ENCODE measurements at regions not wholly inside any gene's neighbourhood (a gene's known extent, or its start where the extent isn't known, plus 50 kb on each side); places are given as distances from the start of the nearest gene placed in this dataset.
A peak's percentile ranks its signal among the peaks of the same experiment; 100 is the strongest.

DNA sequence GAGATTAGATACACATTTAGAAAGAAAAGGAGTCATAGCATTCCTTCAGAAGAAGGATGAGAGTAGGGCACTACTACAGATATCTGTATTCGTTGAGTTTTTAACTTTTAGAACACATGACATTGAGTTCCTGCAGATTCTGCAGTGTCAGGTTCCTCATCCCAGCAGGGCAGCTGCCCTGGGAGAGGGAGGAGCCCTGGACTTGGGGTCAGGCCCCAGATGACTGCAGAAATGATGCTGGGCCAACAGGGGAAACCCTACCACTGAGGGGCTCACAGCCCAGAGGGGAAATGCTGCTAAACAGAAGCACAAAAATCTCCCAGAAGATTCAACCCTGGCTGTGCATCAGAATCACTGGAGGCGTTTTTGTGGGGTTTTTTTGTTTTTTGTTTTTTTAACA lies 68.9 kb upstream of the TAF1L start:
- H3K4me3 ChIP-seq (ENCODE audit: low read length): no peak overlapping the region
- no peak overlapping the region for H3K27ac ChIP-seq (ENCODE audit: low read depth, low read length)
- Mint-ChIP-seq H3K4me1 (peaks cover 8% of the 10 kb centered on the region), H3K36me3 (ENCODE audit: low read depth) (no peaks in the 10 kb centered on the region), H3K4me3 (no peak overlapping the region), H3K27ac (no peak overlapping the region), H3K9me3 (no peaks in the 10 kb centered on the region), H3K27me3 (ENCODE audit: insufficient read depth) (peaks cover 23% of the 10 kb centered on the region)
- no peak overlapping the region for H3K9ac ChIP-seq (ENCODE audit: extremely low read depth, low read length, poor library complexity, severe bottlenecking)
- no peaks in the 10 kb centered on the region for H3K9me3 ChIP-seq (ENCODE audit: control insufficient read depth, low read length)
- TF ChIP-seq, protein P1, sequence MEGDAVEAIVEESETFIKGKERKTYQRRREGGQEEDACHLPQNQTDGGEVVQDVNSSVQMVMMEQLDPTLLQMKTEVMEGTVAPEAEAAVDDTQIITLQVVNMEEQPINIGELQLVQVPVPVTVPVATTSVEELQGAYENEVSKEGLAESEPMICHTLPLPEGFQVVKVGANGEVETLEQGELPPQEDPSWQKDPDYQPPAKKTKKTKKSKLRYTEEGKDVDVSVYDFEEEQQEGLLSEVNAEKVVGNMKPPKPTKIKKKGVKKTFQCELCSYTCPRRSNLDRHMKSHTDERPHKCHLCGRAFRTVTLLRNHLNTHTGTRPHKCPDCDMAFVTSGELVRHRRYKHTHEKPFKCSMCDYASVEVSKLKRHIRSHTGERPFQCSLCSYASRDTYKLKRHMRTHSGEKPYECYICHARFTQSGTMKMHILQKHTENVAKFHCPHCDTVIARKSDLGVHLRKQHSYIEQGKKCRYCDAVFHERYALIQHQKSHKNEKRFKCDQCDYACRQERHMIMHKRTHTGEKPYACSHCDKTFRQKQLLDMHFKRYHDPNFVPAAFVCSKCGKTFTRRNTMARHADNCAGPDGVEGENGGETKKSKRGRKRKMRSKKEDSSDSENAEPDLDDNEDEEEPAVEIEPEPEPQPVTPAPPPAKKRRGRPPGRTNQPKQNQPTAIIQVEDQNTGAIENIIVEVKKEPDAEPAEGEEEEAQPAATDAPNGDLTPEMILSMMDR (conservative IDR thresholded peaks at IDR 0.05): no peak
- no peaks in the 10 kb centered on the region for H3K36me3 ChIP-seq (ENCODE audit: control insufficient read depth, insufficient read depth, low read length)
- DNase-seq: no peak
- no peaks in the 10 kb centered on the region for H3K27me3 ChIP-seq (ENCODE audit: control insufficient read depth, insufficient read depth, low read length, poor library complexity, severe bottlenecking)
- WGBS, 2 experiments (ENCODE audit: insufficient coverage in 1 of 2, insufficient read length in 1 of 2): 83 to 100% methylated on average over 1 to 2 of the region's 2 CpGs
- peaks cover 4% of the 10 kb centered on the region for H3K4me1 ChIP-seq (ENCODE audit: control insufficient read depth, insufficient read depth, low read length)

GRCh38 chr9:32705059-32705458 lies 69.6 kb upstream of the TAF1L start:
- Mint-ChIP-seq H3K27ac (no peak overlapping the region), H3K9me3 (peaks cover 7% of the 10 kb centered on the region), H3K4me1 (peaks cover 8% of the 10 kb centered on the region), H3K36me3 (ENCODE audit: low read depth) (no peaks in the 10 kb centered on the region), H3K4me3 (no peak overlapping the region), H3K27me3 (ENCODE audit: insufficient read depth) (peaks cover 19% of the 10 kb centered on the region)
- TF ChIP-seq, protein P1 (conservative IDR thresholded peaks at IDR 0.05): no peak
- H3K4me1 ChIP-seq (ENCODE audit: control insufficient read depth, insufficient read depth, low read length): peaks cover 4% of the 10 kb centered on the region
- DNase-seq: no peak
- no peak overlapping the region for H3K9ac ChIP-seq (ENCODE audit: extremely low read depth, low read length, poor library complexity, severe bottlenecking)
- H3K4me3 ChIP-seq (ENCODE audit: low read length): no peak overlapping the region
- 89 to 100% methylated on average over 1 to 5 of the region's 5 CpGs for WGBS, 2 experiments (ENCODE audit: insufficient coverage in 1 of 2, insufficient read length in 1 of 2)
- no peaks in the 10 kb centered on the region for H3K27me3 ChIP-seq (ENCODE audit: control insufficient read depth, insufficient read depth, low read length, poor library complexity, severe bottlenecking)
- no peaks in the 10 kb centered on the region for H3K9me3 ChIP-seq (ENCODE audit: control insufficient read depth, low read length)
- no peaks in the 10 kb centered on the region for H3K36me3 ChIP-seq (ENCODE audit: control insufficient read depth, insufficient read depth, low read length)
- H3K27ac ChIP-seq (ENCODE audit: low read depth, low read length): no peak overlapping the region

DNA sequence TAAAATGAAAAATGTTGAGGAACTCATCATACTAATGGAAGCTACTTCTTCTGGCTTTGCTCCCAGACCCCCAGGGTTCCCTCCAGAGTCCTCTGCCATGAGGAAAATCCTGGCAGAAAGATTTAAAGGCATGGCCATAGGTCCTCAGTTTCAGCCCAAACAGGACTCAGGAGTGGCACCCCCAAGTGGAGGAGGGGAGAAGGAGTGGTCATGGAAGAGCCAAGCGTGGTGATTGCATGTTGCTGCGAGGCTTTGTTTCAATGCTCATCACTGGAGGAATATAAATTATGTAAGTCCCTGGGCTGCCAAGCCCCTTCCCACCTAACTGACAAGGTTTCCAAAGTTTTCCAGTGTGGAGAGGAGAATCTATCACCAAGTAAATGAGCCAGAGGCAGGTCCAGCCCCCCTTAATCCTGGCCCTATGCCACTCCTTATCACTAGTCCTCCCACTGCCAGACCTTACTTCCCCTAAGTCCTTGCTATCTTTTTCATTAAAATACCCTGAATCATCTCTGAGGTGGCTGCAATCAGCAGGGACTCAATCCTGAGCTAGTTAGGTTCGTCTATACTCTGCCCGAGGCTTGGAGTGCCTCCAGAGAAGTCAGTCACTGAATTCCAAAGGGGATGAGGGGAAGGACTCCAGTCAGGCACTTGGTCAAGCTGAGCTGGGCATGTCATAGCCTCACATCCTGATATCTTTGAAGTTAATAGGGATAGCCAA lies 70.7 kb upstream of the TAF1L start:
- Mint-ChIP-seq H3K4me3 (no peak overlapping the region), H3K9me3 (peaks cover 11% of the 10 kb centered on the region), H3K36me3 (ENCODE audit: low read depth) (no peaks in the 10 kb centered on the region), H3K27me3 (ENCODE audit: insufficient read depth) (peaks cover 12% of the 10 kb centered on the region), H3K4me1 (peaks cover 8% of the 10 kb centered on the region), H3K27ac (no peak overlapping the region)
- 75 to 100% methylated on average over 1 to 4 of the region's 4 CpGs for WGBS, 2 experiments (ENCODE audit: insufficient coverage in 1 of 2, insufficient read length in 1 of 2)
- no peaks in the 10 kb centered on the region for H3K9me3 ChIP-seq (ENCODE audit: control insufficient read depth, low read length)
- no peak overlapping the region for H3K4me3 ChIP-seq (ENCODE audit: low read length)
- H3K36me3 ChIP-seq (ENCODE audit: control insufficient read depth, insufficient read depth, low read length): no peaks in the 10 kb centered on the region
- TF ChIP-seq, protein P1 (conservative IDR thresholded peaks at IDR 0.05): peak; percentile 44
- H3K4me1 ChIP-seq (ENCODE audit: control insufficient read depth, insufficient read depth, low read length): peaks cover 4% of the 10 kb centered on the region
- no peak overlapping the region for H3K27ac ChIP-seq (ENCODE audit: low read depth, low read length)
- no peak overlapping the region for H3K9ac ChIP-seq (ENCODE audit: extremely low read depth, low read length, poor library complexity, severe bottlenecking)
- DNase-seq: peak; percentile 66
- no peaks in the 10 kb centered on the region for H3K27me3 ChIP-seq (ENCODE audit: control insufficient read depth, insufficient read depth, low read length, poor library complexity, severe bottlenecking)

Measured in endodermal cell (in vitro differentiated cells).